CD14-positive monocyte (primary cell): ENCODE measurements at regions not wholly inside any gene's neighbourhood (a gene's known extent, or its start where the extent isn't known, plus 50 kb on each side); places are given as distances from the start of the nearest gene placed in this dataset.

Experiments used
- DNase-seq, 3 donors: peaks; one replicate each; pipeline ENCODE4 v3.0.0-alpha.2; 2011 to 2022
- H2AFZ ChIP-seq: 2 replicates; pipeline ENCODE4 v1.6.0; 2012; ENCODE audit warnings: mild to moderate bottlenecking, low read depth, low read length, inconsistent platforms; ENCODE audit not compliant: insufficient read depth, poor library complexity, severe bottlenecking
- H3K27ac ChIP-seq, 2 donors: 1 replicate in 1 of 2; 2 replicates in 1 of 2; pipeline ENCODE4 v1.5.1; 2012 to 2013; ENCODE audit warnings: low read length in 2 of 2, control low read depth in 1 of 2, inconsistent platforms in 1 of 2, low read depth in 1 of 2, mild to moderate bottlenecking in 1 of 2
- H3K27me3 ChIP-seq, 2 donors: one replicate each; pipeline versions ENCODE4 v1.6.0 to v1.6.1; 2011 to 2013; ENCODE audit warnings: low read length in 2 of 2; ENCODE audit not compliant: control insufficient read depth in 2 of 2, insufficient read depth in 2 of 2
- H3K36me3 ChIP-seq, 2 donors: replicated peaks in 1 of 2; 1 replicate in 1 of 2; 2 replicates in 1 of 2; pipeline versions ENCODE4 v1.5.1 to v1.6.1; 2012 to 2013; ENCODE audit warnings: low read length in 2 of 2, control low read depth in 1 of 2, inconsistent platforms in 1 of 2, mild to moderate bottlenecking in 1 of 2; ENCODE audit not compliant: insufficient read depth in 2 of 2, control insufficient read depth in 1 of 2
- H3K4me1 ChIP-seq, 2 donors: 1 replicate in 1 of 2; 2 replicates in 1 of 2; pipeline versions ENCODE4 v1.5.1 to v1.6.1; 2012 to 2013; ENCODE audit warnings: low read length in 2 of 2, control low read depth in 1 of 2, inconsistent platforms in 1 of 2, mild to moderate bottlenecking in 1 of 2, moderate library complexity in 1 of 2; ENCODE audit not compliant: insufficient read depth in 2 of 2, control insufficient read depth in 1 of 2
- H3K4me2 ChIP-seq: replicated peaks from 2 replicates; pipeline ENCODE3; 2012; ENCODE audit warnings: low read length, moderate library complexity, mild to moderate bottlenecking; ENCODE audit not compliant: poor library complexity, severe bottlenecking; ENCODE audit errors: extremely low read depth
- H3K4me3 ChIP-seq, 3 experiments: fragments of 200-600 bp in 1 of 3; sonication (generic) in 1 of 3; replicated peaks in 1 of 3; 1 replicate in 2 of 3; 2 replicates in 1 of 3; pipeline ENCODE4 v1.5.1; 2011 to 2013; ENCODE audit warnings: low read length in 3 of 3, mild to moderate bottlenecking in 3 of 3, control low read depth in 2 of 3, low read depth in 2 of 3, inconsistent platforms in 1 of 3, moderate library complexity in 1 of 3
- H3K79me2 ChIP-seq: 2 replicates; pipeline ENCODE4 v1.6.0; 2012; ENCODE audit warnings: mild to moderate bottlenecking, control low read depth, inconsistent platforms, low read length, moderate library complexity; ENCODE audit not compliant: insufficient read depth
- H3K9ac ChIP-seq: 2 replicates; pipeline ENCODE4 v1.6.0; 2017; ENCODE audit warnings: low read length, mild to moderate bottlenecking; ENCODE audit not compliant: insufficient read depth, poor library complexity, severe bottlenecking
- H3K9me3 ChIP-seq, 2 donors: replicated peaks in 1 of 2; 1 replicate in 1 of 2; 2 replicates in 1 of 2; pipeline versions ENCODE4 v1.5.1 to v1.6.1; 2012 to 2013; ENCODE audit warnings: low read length in 2 of 2, control low read depth in 1 of 2; ENCODE audit not compliant: control insufficient read depth in 1 of 2, insufficient read depth in 1 of 2
- H4K20me1 ChIP-seq: 2 replicates; pipeline ENCODE4 v1.6.0; 2012; ENCODE audit warnings: mild to moderate bottlenecking, low read length, control low read depth, moderate library complexity; ENCODE audit not compliant: insufficient read depth
- H3K27ac Mint-ChIP-seq, 7 donors: one replicate each; pipeline ENCODE4 v1.8.0; 2020; ENCODE audit warnings: mild to moderate bottlenecking in 7 of 7, mixed read lengths in 7 of 7, moderate library complexity in 6 of 7, inconsistent platforms in 2 of 7
- H3K27me3 Mint-ChIP-seq, 3 donors: one replicate each; pipeline ENCODE4 v1.8.0; 2021 to 2022; ENCODE audit warnings: low read depth in 3 of 3, mild to moderate bottlenecking in 3 of 3, mixed read lengths in 3 of 3, moderate library complexity in 3 of 3, inconsistent platforms in 1 of 3
- H3K36me3 Mint-ChIP-seq, 2 donors: one replicate each; pipeline ENCODE4 v1.8.0; 2020; ENCODE audit warnings: mixed read lengths in 2 of 2, inconsistent platforms in 1 of 2, mild to moderate bottlenecking in 1 of 2
- H3K4me1 Mint-ChIP-seq: one replicate; pipeline ENCODE4 v1.8.0; 2020; ENCODE audit warnings: mild to moderate bottlenecking, mixed read lengths
- H3K4me3 Mint-ChIP-seq, 2 donors: one replicate each; pipeline ENCODE4 v1.8.0; 2020; ENCODE audit warnings: mild to moderate bottlenecking in 2 of 2, mixed read lengths in 2 of 2, moderate library complexity in 1 of 2
- H3K9me3 Mint-ChIP-seq, 7 donors: one replicate each; pipeline ENCODE4 v1.8.0; 2020 to 2022; ENCODE audit warnings: mixed read lengths in 7 of 7, mild to moderate bottlenecking in 6 of 7, moderate library complexity in 6 of 7, inconsistent platforms in 2 of 7
- WGBS: methylation state at CpG from one replicate; pipeline ENCODE4 v1.1.5; 2013; ENCODE audit warnings: missing lambda C conversion rate; ENCODE audit not compliant: insufficient coverage; 5-methylcytosine and 5-hydroxymethylcytosine counted together
- intact Hi-C, 2 donors: fragments of 100-400 bp; cut with micrococcal nuclease; formaldehyde crosslinking; loops; one replicate each; pipeline versions ENCODE4 v1.15.0 to v1.15.1; 2023
- TF ChIP-seq, protein P1 (sequence below): fragments of 200-600 bp; IDR thresholded peaks from one replicate; pipeline ENCODE4 v1.8.0; 2022; ENCODE audit warnings: antibody characterized with exemption, mild to moderate bottlenecking

DNA sequence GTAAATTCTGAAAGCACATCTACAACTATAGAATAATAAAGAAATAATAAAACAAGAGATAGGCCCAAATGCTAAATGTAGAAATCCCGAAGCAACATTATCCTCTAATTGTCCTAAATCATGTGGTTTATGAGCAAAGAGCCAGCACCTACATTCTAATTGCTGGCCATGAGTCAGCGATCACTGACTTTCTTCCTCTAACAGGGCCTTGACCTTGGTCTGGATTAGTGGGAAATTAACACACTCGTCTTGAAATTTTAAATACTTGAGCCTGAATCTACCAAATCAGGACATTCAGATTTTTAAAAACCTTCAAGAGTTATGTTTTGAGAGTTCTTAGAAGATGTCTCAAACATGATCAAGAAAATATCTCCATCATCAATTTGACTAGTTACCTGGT, 727.6 kb downstream of the METTL15 start:
- Histone ChIP-seq H2AFZ (no peak overlapping the region), H3K27me3 (no peaks in the 10 kb centered on the region), H3K9ac (no peak overlapping the region), H3K9me3 (no peaks in the 10 kb centered on the region), H3K27ac (no peak overlapping the region), H3K79me2 (no peaks in the 10 kb centered on the region), H3K4me3 (no peak overlapping the region), H3K4me1 (no peaks in the 10 kb centered on the region), H3K36me3 (no peaks in the 10 kb centered on the region), H3K4me2 (no peak overlapping the region), H4K20me1 (no peaks in the 10 kb centered on the region)
- H3K27ac Mint-ChIP-seq: no peak overlapping the region
- no peaks in the 10 kb centered on the region for H3K4me1 Mint-ChIP-seq
- DNase-seq: no peak
- TF ChIP-seq, protein P1, sequence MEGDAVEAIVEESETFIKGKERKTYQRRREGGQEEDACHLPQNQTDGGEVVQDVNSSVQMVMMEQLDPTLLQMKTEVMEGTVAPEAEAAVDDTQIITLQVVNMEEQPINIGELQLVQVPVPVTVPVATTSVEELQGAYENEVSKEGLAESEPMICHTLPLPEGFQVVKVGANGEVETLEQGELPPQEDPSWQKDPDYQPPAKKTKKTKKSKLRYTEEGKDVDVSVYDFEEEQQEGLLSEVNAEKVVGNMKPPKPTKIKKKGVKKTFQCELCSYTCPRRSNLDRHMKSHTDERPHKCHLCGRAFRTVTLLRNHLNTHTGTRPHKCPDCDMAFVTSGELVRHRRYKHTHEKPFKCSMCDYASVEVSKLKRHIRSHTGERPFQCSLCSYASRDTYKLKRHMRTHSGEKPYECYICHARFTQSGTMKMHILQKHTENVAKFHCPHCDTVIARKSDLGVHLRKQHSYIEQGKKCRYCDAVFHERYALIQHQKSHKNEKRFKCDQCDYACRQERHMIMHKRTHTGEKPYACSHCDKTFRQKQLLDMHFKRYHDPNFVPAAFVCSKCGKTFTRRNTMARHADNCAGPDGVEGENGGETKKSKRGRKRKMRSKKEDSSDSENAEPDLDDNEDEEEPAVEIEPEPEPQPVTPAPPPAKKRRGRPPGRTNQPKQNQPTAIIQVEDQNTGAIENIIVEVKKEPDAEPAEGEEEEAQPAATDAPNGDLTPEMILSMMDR: no peak
- peaks cover 0 to 1% (median 0%) of the 10 kb centered on the region in 3 donors for H3K27me3 Mint-ChIP-seq
- H3K4me3 Mint-ChIP-seq: no peak overlapping the region
- intact Hi-C loops: no loop called here
- WGBS: no CpG with 5 or more reads among the region's 3 CpGs
- peaks cover 0 to 10% (median 2%) of the 10 kb centered on the region in 7 donors for H3K9me3 Mint-ChIP-seq
- H3K36me3 Mint-ChIP-seq: no peaks in the 10 kb centered on the region

DNA sequence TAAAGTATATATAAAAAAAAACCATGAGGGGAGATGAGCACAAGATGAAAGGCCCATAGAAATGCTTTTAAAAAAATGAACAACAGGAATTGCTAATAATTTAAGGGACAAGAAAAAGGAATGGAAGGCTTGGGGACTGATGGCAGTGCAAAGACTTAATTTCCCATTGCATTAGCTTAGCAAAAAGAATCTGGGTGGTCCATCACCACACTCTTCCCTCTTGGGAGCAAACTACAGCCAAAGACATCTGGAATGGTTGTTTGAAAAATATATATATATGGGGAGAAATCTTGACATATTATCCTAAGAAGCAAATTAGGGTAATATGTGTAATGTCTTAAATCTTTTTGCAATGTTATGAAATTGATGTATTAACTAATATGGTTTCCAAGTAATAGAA, 727.1 kb downstream of the METTL15 start:
- no peaks in the 10 kb centered on the region for H3K4me1 Mint-ChIP-seq
- no peak overlapping the region for H3K27ac Mint-ChIP-seq
- intact Hi-C loops: no loop called here
- no peak overlapping the region for H3K4me2 ChIP-seq
- H3K79me2 ChIP-seq: no peaks in the 10 kb centered on the region
- no peaks in the 10 kb centered on the region for H3K4me1 ChIP-seq
- no peak overlapping the region for H3K9ac ChIP-seq
- no peak for DNase-seq
- H3K27me3 ChIP-seq: no peaks in the 10 kb centered on the region
- no peak overlapping the region for H3K4me3 ChIP-seq
- H3K27ac ChIP-seq: no peak overlapping the region
- TF ChIP-seq, protein P1: no peak
- no peak overlapping the region for H3K4me3 Mint-ChIP-seq
- H3K27me3 Mint-ChIP-seq: peaks cover 0 to 1% (median 0%) of the 10 kb centered on the region in 3 donors
- no peaks in the 10 kb centered on the region for H3K36me3 ChIP-seq
- peaks cover 0 to 10% (median 2%) of the 10 kb centered on the region in 7 donors for H3K9me3 Mint-ChIP-seq
- no peaks in the 10 kb centered on the region for H3K36me3 Mint-ChIP-seq
- no peaks in the 10 kb centered on the region for H3K9me3 ChIP-seq
- no peaks in the 10 kb centered on the region for H4K20me1 ChIP-seq
- H2AFZ ChIP-seq: no peak overlapping the region
